HG03342 (cell line): ENCODE measurements at regions not wholly inside any gene's neighbourhood (a gene's known extent, or its start where the extent isn't known, plus 50 kb on each side); places are given as distances from the start of the nearest gene placed in this dataset.

Experiments used
- ATAC-seq: cut with Tn5 transposase; IDR thresholded peaks from one replicate; pipeline ENCODE4 v1.9.1; 2021; ENCODE audit warnings: mild to moderate bottlenecking, moderate library complexity; ENCODE audit not compliant: unreplicated experiment

DNA sequence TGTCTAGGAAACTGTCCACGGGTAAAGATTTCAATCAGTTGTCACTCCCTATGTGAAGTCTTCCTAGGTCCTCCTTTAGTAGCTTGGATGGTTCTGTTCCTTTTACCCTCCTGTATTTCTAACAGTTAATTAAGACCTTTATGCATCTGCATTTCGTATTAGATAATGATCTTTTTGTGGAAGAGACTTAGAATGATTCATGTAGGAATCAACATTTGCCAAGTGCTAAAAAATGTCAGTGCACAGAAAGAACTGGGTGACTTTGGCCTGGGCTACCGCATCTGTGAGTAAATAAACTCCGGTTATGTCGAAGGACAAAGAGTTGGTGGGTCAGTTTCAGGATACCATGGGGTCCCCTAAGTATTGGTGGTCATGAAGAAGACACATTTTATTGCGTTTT lies 918.0 kb downstream of the TFAP2A start:
- no peak for ATAC-seq

DNA sequence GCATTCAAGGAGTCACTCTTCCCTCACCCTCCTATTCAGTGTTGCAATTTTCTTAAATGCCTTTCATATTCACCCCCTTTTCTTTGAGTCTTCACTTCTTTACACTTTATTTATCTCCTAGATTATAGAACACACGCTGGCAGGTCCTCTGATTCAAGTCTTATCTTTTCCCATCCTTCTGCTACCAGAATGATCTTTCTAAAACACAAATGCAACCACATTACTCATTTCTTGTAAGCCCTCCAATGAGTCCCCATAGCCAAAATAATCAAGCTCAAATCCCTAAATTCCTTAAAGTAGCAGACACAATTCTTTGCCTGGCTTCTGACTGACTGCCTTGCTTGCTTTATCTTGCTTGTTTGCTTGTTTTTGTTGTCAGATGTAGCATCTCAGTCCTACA lies 920.0 kb downstream of the TFAP2A start:
- ATAC-seq: no peak

DNA sequence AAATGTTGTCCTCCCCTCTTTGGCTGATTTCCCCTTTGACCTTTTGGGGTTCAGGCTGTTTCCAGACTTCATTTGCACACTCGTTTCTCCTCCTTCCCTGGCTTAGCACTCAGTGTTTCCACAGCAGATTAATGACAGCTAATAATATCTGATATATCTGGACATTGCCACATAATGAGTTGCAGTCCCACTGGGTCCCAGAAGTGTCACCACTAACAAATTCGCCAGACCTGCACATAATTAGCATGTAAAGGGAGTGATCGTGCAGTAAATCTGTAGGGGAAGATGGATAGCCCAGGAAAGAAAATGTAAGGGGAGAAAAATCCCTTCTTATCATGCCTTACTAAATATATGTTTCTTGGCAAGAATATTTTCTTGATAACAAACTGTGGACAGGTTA lies 922.1 kb downstream of the TFAP2A start:
- no peak for ATAC-seq

DNA sequence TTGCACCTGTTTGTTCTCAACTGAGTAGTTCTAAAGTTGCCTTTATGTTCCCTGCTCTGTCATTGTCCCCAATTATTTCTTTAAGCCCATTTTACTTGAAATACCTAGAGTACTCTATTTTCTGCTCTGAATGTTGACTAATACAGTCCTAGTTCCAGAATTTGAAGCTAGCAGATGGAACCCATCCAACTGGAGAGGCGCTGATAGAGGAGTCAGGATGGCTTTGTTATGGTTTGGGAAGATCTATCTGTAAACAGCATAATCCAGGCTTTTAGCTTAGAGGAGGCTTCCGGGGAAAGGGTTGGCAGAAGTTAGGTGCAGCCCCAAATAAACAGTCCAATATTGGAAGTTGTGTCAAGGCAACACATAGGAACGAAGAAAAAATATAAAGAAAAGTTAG lies 927.7 kb downstream of the TFAP2A start:
- no peak for ATAC-seq

DNA sequence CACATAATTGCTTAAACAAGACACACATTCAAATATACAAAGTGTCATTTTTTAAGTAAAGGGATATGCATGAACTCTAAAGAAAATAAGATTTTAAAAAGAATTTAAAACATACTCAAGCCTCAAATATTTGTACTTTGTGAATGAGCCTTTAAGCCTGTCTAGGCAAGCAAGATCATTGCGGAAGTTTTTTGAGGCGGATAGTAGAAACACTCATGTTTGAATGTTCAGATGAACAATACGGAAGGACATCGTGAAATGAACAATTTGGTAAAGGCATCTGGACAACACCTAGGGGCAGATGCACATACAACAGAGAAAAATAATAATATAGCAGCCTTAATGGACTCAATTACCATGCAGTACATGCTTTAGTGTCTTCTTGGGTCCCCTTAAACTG lies 928.9 kb downstream of the TFAP2A start:
- no peak for ATAC-seq

DNA sequence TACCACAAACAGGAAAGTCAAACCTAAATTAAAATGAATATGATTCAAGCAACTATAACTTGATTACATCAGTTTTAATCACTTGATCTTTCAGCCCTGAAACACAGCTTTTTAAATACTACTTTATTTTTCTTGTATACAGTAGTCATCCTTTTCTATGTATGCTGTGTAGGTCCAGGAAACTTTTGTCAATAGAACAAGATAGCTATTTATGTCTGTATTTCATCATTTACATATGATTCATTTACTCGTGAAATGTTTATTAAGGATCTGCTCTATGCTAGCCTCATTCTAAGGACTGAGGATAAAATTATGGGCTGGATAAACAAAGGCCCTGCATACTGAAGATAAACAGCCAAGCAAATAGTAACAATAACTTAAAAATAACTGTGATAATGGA lies 930.2 kb downstream of the TFAP2A start:
- no peak for ATAC-seq

DNA sequence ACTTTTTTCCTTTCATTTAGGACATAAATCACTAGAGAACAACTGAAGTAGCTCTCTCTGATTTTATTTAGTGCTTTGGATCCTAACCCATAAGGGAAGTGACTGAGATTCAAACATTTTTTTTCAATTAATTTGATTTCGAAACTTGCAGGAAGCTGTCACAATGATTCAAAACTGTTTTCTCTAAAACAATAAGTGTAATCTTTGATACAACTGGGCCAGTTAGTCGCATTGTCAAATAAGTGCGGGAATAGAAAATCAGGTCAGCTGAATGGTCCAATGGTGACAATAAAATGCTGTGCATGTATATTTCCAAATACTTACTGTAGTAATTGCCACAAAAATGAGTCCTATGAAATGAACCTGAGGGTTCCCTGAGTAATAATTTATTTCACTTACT lies 930.8 kb downstream of the TFAP2A start:
- ATAC-seq: no peak

DNA sequence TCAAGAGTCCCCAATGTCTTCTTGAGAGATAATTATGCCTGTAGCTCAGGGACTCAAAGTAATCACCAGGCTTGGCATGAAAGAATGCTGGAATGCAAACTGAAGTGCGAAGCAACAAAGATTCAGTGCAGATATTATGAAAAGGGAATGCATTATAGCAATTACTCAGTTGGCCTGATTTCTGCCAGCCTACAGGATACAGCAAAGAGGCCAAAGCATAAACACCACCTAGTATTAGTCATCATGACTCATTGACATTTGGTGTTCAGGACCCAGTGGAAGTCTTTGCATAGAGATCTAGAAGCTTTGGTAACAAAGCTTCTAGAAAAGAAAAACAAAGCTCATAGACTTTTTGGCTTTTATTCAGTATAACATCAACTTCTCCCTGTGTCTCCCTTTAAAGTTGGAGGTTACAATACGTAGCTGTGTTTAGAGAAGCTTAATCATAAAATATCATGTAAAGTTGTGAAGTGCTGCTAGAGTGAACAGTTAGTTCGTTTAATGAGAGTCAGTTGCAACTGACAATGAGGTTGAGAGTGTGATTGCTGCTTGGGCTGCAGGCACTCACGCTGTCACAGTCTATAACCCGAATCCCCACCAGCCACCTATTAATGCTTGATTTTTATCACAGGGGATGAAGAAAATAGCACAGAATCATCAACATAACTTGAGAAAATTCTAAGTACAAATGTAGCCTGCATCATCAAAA lies 932.7 kb downstream of the TFAP2A start:
- ATAC-seq: no peak

DNA sequence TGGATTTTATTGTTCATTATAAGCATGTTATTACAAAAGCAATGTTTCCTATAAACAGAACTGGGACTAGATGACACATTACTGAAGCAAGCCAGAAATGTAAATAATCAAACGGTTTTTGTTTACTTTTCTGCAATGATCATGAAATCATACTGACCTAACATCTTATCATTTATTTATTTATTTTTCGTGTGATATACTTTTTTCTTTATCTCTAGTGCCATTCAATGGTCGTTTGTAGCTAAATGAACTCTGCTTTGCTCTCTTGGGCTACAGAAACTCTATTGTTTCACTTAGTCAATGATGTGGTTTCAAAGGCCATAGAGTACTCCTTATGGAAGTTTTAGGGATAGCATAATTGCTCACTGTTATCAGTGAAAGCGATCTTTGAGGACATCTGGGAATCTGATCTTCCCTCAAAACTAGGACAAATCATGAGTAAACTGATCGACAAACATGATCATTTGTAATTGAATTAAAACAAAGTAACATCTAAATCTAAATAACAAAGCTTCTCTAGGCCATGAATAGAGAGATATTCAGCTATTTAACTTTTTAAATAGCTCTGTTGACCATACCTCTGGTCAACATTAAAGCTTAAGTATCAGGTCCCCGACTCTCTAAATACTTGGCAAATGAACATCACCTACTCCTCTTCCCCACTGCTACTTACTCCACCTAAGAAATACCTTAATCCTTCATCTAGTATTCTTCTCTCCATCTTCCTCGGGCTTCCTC lies 933.4 kb downstream of the TFAP2A start:
- ATAC-seq: no peak

DNA sequence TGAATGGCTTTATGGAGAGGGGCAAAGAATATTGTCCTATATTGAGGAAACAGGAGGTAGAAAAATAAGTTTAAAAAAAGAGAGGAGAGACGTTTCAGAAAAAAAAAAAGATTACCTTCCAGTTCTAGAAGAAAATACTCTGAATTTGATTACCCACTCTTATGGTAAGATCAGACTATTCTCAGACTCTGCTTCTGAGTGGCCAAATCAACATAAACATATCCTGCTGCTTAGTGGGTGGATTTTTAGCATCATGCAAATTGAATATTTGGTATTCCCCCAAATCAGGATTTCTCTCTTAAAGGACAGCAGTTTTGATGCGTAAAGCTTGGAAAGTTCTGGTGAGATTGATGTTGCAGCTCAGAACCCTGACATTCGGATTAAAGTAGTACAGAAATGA lies 946.6 kb downstream of the TFAP2A start:
- no peak for ATAC-seq

DNA sequence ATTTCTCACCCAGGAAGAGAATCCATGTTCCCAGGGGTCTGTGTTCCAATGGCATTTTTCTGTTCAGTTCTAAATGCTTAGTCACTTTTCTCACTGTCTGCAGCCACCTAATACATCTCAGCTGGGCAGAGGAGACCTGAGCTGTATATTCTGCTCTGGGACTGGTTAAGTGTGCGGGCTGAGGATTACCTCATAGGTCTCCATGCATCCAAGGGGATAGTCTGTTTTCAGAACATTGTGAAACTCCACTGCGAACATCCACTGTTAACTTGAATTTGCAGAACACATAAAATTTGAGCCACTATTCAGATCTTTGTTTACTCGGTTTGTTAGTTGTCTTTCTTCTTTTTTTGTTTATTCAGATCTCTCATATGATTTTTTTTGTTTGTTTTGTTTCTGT lies 947.1 kb downstream of the TFAP2A start:
- no peak for ATAC-seq

DNA sequence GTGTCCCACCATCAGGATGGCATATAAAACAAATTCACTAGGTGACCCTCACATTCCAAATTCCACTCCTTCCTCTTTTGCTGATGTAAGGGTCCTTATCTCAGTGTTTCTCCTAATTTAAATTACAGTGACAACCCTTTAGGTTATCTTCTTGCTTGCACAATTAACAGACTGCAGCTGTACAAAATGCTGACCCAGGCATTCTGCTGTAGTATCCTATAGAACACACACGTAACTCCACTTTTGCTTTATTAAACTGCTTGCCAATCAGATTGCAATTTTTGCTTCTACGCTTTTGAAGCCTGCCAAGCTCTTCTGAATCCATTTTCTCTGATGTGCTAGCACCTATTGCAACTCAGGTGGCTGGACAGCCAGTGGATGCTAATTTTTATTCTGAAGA lies 950.3 kb downstream of the TFAP2A start:
- no peak for ATAC-seq

DNA sequence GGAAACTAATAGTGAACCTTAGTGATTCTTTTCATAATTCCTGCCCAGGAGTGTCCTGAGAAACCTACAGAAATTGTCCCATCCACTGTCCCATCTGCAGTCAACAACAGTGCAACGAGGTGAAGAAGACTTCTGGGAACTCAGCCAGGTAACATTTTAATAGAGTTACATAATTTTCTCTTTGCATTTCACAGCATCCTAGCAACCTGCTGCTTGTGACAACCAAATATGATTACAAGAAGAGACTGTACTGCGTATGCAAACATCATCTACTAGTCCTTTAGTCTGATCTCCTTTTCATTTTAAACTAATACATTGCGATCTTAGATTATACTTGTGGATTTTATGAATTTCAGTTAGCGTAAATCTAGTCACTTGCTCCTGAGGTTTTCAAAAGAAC lies 951.6 kb downstream of the TFAP2A start:
- no peak for ATAC-seq

DNA sequence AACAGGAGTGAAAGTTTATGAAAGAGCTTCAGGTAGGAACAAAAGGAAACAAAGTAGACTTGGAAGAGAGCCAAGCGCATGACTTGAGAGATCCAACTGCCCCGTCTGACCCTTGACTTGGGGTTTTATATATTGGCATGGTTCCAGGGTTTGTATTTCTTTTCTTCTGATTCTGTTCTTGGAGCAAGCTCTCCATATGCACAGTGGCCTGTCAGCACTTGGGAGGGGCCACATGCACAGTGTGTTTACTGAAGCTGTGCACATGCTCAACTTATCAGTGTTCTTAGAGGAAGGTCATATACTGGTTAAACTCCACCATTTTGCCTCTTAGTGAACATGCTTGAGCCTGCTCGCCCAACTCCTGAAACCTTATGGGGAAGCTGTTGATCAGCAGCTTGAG lies 953.7 kb downstream of the TFAP2A start:
- ATAC-seq: no peak

DNA sequence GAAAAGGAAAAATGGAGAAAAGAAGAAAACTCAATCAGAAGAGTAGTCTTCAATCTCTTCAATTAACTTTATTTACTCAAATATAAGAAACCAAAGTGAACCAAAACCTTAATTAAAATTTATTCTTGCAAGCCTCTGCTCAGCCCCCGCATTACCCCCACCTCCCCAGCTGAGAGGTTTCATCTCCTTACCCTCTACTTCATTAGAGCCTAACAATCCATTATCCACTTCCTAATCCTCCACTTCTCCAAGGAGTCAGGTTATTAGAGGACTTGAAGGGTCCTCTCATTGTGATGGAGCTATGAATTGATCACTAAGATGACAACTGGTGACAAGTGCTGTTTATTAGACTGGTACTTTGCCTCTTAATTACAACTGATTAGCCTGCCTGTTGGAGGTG lies 956.5 kb downstream of the TFAP2A start:
- ATAC-seq: no peak

DNA sequence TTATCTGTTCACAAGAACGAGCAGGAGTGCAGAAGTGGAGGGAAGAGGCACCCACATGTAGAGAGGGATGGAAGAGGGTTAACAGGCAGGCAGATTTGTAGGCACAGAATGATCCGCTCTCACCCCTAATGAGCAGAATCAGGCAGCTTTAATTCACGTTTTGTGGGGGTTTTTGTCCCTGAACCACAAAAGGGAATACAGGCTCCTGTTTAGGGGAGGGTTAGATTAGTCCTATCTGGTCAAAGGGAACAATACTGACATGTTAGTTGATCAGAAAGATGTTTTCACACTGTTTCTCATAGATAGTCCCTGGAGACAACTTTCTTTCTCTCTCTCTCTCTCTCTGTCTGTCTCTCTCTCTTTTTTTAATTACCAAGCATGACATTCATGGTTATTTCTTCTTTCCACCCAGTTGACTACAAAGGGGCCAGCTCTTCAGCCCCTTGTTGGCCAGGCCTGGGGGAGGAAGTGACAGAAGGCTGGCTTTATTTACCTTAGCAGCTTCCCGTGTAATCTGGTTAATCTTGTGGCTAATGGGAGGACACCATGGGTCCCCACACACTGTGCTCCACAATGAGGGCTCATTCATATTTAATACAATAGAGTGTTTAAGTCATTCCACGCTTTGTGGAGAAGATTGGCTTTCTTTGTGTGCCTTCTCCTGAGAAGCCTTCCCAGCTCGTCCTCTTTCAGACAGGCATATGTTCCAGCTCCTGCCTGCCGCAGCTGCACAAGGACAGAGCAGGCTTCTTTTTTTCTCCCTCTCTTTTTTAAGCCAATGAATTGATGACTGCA lies 958.8 kb downstream of the TFAP2A start:
- no peak for ATAC-seq

DNA sequence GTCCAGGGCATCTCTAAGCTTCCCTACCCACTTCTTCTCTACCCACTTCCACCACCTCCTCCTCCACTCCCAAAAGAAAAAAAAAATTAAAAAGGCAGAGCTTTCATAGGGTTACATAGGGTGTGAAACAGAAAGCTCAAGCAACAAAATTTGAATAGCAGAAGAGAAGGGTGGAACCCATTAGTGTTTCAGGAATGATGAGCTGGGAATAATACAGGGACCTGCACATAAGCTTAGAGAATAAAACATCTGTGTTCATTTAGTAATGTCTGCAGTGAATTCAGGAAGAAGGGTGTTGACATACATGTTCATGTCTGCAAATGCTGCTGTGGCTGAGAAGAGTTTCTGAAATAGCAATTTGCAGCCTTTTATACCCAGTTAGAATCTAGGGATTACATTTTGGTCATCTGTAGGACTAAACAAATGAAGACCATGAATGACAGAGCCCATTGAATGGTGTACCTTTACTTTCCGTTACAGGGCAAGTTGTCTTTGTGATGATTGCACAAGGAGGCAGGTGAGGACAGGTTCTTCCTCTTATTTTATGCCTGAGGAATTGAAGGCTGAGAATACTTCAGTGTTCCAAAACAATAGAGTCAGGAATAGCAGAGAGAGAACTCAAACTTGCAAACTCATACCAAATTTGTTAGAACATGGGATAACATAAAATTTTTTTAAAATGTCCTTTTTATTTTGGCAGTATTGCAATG lies 975.1 kb downstream of the TFAP2A start:
- no peak for ATAC-seq

DNA sequence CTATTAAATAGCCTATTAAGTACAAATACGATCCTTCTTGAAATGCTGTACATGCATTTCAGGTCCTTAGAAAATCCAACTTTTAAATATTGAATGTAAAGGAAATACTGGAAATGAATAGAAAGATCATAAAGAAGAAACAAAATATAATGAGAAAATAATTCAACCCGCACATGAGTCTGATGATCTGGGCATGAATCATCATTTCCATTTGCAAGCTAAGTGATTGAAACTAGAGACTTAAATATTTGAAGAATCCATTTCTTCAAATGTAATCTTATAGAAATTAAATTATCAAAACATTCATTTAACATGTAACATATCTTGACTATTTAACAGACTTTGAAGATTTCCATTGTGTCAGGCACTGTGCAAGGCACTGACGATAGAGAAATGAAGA lies 977.0 kb downstream of the TFAP2A start:
- ATAC-seq: no peak

DNA sequence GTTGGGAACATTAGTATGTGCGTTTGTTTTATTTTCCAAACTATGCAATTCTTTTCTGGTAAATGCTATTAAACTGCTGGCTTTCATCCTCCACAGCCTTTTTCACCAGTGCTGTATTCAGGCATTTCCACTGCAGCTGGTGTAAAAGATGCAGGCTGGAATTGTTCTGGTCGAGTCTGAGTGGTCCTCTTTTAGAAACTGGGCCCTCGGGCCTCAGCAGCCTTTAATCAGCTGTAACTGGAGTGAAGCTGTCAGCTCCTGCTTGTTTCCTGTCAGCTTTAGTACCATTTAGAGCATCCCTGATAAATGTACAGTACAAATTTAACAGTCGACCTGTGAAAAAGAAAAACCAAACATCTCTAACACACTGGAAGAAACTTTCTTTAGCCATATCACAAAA lies 979.6 kb downstream of the TFAP2A start:
- no peak for ATAC-seq

DNA sequence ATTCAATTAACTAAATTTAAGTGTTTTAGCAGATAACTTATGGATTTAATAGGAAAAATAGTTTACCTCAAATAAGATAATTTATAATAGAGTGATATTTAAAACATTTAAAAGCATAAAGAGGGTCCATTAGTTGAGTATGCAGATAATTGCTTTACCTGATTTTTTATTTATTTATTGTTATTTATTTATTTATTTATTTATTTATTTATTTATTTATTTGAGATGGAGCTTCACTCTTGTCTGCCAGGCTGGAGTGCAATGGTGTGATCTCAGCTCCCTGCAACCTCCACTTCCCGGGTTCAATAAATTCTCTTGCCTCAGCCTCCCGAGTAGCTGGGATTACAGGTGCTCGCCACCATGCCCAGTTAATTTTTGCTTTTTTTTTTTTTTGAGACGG lies 982.9 kb downstream of the TFAP2A start:
- ATAC-seq: no peak

DNA sequence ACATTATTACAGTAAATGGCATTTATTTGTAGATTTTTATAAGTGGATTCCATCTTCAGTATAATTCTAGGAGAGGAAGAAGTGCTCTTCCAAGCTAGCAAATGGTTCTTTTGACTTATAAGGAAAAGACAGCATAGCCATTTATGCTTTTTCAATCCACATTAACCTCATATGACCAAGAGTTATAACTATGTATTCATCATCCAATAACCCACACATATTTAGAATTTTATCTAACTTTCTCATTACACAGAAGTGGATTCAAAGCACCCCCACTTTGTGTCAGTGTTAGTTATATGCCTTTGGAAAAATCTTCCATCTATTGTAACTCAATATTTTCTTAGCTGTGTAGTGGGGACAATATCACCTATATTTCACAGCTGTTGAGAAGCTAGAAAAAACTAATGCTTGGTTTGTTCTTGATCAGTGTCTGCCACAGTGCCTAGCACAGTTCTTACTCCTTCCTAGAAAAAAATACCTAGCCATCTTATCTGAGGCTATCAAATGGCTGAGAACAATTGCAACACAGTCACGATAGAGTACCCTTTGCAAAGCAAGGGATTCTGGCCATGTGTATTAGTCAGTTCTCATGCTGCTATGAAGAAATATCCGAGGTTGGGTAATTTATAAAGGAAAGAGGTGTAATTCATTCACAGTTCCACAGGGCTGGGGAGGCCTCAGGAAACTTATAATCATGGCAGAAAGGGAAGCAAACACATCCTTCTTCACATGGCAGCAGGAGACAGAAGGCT lies 986.3 kb downstream of the TFAP2A start:
- ATAC-seq: no peak
